GM21619 (cell line): ENCODE measurements at regions not wholly inside any gene's neighbourhood (a gene's known extent, or its start where the extent isn't known, plus 50 kb on each side); places are given as distances from the start of the nearest gene placed in this dataset.
"Not testable (repeated sequence)": the region's sequence is repeated elsewhere in the genome, so short reads cannot be mapped to it uniquely, and the experiment has no call there.

Experiments
- ATAC-seq: cut with Tn5 transposase; IDR thresholded peaks from one replicate; pipeline ENCODE4 v1.9.1; 2021; ENCODE audit not compliant: unreplicated experiment

DNA sequence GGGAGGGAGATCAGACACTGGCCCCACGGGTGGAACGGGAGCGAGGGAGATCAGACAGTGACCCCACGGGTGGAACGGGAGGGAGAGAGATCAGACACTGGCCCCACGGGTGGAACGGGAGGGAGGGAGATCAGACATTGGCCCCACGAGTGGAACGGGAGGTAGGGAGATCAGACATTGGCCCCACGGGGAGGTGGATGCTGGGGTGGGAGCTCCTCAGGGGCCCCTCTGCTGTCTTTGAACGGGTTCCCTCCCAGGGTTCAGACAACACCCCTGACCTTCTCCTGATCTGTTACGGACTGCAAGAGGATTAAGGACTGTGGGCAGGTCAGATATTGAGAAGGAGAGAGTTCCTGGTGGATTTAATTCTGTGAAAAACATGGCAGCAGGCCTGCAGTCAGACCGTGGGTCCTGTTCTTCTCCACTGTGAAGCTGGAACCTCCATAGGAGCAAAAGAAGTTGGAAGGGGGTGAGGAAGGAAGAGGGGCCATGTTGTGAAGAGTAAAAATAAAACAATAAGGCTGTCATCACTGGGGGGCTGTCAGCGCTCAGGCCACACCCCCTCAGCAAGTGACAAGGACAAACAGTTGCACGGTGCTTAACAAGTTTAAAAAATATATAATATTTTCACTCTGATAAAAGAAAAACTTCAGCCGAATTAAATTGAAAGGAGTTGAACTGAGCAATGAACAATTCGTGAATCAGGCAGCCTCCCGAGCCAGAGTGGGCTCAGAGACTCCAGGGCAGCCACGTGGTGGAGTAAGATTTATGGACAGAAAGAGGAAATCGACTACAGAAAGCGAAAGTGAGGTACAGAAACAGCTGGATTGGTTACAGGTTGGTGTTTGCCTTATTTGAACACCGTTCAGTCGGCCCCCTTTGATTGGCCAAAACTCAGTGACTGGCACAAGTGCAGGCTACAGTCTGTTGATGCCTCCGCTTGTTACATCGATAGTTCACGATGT is 348.7 kb upstream of the TNRC6C start:
- ATAC-seq, result no peak

DNA sequence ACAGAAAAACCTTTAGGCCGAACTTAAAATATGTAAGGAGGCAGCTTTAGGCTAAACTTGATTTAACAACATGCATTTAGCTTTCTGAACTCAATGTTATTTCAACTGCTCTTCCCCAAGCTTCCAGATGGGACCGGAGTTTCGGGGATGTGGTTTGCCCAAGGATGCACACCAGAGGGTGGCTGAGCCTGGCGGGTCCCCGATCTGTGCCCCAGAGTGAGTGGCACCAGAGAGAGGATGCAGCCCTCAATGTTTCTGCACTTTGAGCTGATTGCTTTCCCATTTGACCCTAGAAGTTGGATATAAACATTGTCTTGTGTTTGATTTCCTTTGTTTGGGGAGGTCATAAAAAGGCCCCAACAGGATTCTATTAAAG is 348.0 kb upstream of the TNRC6C start:
- no peak for ATAC-seq

DNA sequence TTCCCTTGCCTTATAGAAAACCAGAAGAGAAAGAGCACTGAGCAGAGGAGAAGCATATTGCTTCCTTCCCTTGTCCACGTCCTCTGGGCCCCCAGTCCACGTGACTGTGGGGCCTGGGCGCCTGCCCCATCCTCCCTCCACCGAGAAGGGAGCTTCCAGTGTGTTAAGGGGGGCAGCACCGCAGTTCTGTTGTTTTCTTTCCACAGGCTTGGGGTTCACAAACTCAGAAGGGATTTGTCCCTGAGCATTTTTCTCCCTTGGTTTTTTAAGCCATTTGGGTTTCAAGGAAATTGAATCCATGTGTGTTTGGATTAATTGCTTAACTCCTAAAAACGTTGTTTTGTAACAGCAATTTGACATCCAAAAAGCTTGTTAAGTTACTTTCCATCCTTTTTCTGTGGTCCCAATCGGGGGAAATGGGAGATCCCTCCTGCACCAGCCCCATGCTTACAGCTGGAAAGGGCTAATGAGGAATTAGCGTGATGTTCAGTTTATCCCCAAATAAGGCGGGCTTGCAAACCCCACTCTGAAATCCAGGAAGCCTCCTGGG is 347.5 kb upstream of the TNRC6C start:
- ATAC-seq, result no peak

DNA sequence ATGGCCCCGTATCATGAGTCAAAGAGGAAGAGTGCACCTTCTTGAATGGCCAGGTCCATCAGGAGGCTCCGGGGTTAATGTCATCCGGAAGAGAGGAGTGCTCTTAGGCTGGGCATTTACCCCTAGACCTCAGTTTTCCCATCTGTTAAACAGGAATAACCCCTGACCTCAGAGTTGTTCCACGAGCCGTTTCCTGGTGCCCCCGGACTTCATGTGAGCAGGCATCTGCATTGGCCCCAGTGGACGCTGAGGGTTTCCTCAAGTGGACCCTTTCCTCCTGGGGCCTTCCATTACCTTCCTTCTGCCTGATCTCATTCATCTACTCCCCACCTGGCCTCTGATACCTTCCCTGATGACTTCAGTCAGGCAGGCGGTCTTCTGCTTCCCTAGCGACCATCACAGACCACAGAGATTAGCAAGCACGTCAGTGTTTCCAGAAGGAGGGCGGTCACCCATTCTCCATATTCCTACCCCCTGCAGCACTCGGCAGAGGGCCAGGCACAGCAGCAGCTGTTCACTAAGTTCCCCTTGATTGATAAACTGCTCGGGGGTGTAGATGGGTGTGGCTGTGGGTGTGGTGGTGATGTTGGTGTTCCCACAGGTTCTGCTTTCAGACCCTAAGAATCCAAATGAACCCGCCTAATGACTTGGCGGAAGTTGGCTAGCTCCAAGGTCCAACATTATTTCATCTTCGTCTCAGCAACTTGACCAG is 346.6 kb upstream of the TNRC6C start:
- no peak for ATAC-seq

DNA sequence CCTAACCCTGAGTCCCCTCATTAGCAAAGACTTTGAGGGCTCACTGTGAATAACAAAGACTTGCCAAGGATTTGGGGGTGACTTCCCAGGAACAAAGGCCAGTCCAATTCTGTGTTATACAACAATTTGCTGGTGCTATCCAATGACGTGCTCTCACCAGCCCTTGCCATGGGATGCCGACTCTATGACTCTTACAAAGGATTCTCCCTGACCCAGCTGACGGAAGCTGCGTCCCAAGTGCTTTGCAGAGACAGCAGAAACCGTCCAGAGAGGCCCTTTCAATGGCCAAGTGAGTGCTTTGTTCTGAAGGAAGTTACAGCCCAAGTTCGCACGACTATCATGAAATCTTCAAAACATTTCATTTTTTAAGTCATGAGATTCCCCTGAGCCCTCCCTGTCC is 345.3 kb upstream of the TNRC6C start:
- ATAC-seq, result no peak

DNA sequence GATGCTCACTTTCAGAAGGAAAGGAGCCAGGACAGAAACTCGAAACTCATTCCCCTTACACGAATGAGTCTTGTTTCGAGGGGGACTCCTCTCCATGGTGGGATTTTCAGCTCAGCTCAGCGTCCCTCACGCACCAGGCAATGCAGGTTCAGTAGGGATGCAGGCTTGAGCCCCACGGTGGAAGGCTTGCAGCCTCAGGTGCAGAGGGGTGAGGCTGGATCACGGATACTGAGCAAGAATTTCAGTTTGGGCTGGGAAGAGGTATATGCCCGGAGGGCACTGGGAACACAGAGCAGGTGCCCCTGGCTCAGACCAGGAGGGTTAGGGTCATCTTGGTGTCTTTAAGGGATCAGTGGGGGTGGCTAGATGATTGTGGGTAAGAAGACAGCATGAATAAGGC is 344.9 kb upstream of the TNRC6C start:
- ATAC-seq, result no peak

DNA sequence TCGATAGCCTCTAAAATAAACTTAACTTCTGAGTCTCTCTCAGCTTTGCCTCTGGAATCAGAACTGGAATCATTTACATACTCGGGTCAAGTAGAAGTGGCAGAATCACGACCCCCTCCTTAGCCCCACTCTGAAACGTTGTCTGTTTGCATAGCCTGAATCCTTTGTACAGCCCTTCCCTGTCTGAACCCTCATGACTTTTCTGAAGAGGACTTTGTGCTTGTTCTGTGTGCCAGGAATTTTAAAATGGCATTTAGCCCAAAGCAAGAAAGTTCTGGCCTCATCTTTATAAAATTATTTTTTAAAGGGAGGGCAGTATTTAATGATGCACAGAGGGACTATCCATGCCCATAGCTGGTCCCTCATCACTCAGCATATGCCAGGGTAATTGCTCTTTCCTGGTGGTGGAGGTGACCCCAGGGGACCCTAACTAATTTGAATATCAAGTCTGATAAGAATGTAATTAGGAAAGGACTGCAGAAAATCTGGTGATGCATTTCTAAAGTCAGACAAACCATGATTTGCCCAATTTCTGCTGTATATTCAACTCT is 342.7 kb upstream of the TNRC6C start:
- no peak for ATAC-seq

DNA sequence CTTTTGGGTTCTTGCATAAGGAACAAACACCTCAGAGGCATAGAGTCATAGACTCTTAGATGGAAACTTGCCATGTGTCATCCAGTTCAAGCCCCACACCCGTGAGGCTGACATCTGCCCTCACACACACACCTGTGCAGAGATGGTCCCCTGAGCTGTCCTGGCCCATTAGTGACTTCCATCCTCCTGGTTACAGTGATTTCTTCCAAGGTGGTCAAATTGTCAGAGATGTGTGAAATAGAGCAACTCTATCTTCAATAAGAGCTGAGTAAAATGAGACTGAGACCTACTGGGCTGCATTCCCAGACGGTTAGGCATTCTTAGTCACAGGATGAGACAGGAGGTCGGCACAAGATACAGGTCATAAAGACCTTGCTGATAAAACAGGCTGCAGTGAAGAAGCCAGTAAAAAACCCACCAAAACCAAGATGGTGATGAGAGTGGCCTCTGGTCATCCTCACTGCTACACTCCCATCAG is 342.2 kb upstream of the TNRC6C start:
- no peak for ATAC-seq

DNA sequence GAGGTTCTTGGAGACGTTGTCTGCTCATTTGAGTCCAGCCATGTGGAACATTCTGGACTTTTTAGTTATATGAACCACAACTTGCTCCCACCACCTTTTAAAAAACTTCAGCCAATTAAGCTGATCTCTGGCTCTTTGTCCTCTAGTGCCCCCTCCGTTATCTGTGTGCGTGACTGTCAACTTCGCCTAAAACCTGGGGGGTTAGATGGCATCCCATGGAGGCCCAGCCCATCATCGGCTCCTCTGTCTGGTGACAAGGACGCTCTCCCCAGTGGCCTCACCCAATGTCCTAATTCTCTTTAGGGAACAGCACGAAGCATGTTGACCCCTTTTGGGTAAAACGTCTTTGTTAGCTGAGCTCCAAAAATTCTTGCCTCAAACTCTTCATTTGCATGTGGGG is 341.0 kb upstream of the TNRC6C start:
- ATAC-seq, result no peak

DNA sequence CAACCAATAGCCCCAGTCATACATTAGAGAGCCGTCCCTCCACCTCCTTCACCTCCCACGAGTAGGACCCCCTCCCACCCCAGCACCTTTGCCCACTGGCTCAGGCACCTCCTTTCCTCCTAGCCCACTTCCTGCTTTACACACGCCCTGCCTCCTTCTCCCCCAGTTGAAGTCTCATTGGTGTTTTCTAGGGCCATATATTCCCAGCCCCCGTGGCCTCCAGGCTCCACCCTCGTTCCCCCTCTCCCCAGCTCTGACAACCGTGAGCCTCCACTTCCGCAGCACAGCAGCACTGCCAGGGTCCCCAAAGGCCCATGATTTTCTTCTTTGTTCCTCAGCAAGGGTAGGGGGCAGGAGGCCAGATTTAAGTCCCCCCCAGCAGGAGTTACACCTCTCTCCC is 340.3 kb upstream of the TNRC6C start:
- no peak for ATAC-seq

DNA sequence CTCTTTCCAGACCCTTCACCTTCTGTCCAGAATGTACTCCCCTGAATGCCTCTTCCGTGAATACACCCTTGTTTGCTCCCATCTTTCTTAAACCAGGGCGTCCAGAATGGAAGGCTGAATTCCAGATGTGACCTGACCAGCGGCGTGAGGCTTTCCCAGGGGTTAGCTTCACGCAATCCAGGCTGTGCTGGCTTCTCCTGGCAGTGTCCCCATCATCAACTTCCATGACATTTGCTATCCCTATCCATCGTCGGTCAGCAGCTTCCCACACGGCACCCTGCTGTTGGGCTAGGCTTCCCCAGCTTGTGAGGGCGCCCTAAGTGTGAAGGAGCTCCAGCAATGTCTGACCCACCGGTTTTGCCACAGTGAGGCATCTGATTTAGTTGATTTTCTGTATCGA is 339.8 kb upstream of the TNRC6C start:
- no peak for ATAC-seq

DNA sequence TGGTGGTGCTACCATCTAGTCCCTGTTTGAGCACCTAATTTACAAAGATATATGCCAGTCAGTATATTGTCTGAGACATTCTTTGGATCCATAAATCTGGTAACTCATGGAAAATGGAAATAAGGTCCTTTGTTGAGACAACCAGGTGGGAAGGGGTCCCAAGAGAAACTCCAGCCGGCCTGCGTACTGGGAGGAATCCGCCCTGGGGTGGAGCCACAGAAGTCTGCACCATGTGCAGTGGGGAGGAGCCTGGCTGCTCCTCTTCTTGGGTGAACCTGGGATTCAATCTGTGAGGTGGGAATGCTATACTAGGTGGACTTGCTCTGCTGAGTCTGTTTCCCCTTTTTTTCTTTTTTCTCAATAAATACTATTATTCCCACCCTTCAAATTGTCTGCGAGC is 339.2 kb upstream of the TNRC6C start:
- no peak for ATAC-seq

DNA sequence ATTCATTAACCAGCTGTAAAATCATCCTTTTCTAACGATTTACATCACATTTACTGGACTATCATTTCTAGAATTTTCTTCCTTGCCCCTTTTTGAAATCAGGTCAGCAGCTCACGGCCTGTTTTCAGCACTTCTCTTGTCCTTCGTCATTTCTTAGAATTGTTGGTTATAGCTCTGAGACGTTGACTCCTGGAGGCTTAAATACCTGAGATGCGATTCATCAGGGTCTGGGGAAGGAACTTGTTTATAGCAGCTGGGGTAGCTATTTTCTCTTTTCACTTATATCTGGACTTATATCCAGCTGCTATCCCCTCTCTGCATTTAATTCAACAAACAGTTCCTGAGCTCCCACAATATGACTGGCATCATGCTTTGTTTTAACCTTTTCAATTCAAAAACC is 338.7 kb upstream of the TNRC6C start:
- no peak for ATAC-seq

DNA sequence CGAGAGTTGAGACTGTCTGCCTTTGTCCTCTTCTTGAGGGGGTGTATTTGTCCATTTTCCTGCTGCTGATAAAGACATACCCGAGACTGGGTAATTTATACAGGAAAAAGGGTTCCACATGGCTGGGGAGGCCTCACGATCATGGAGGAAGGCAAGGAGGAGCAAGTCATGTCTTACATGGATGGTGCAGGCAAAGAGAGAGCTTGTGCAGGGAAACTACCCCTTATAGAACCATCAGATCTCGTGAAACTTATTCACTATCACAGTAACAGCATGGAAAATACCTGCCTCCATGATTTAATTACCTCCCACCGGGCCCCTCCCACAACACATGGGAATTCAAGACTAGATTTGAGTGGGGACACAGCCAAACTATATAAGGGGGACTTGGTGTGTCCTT is 338.2 kb upstream of the TNRC6C start:
- no peak for ATAC-seq

DNA sequence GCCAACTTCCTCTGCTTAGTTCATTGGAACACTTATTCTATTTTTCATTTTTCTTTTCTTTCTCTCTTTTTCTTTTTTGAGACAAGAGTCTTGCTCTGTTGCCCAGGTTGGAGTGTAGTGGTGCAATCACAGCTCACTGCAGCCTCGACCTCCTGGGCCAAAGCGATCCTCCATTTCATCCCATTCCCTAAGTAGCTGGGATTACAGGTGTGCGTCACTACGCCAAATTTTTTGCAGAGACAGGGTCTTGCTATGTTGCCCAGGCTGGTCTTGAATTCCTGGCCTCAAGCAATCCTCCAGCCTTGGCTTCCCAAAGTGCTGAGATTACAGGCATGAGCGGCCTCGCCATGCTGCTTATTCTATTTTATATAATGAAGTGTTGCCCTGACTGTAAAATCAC is 336.4 kb upstream of the TNRC6C start:
- ATAC-seq, result not testable (repeated sequence)

DNA sequence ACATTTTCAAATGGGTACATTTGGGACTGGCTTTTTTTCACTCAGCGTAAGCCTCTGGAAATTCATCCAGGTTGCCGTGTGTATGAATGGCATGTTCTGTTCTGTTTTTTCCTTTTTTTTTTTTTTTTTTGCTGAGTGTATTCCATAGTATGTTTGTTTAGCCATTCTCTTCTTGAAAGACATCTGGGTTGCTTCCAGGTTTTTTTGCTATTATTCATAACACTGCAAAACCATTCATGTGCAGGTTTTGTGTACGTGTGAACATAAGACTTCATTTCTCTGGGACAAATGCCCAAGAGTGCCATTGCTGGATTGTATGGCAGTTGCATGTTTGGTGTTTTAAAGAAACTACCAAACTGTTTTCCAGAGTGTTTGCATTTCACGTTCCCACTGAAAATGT is 335.9 kb upstream of the TNRC6C start:
- no peak for ATAC-seq

DNA sequence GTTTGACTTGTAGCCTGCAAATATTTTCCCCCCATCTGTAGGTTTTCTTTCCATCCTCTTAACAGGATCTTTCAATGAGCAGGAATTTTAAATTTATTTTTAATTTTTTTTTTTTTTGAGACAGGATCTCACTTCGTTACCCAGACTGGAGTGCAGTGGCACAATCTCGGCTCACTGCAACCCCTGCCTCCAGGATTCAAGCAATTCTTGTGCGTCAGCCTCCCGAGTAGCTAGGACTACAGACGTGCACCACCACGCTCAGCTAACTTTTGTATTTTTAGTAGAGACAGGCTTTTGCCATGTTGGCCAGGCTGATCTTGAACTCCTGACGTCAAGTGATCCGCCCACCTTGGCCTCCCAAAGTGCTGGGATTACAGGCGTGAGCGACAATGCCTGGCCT is 335.2 kb upstream of the TNRC6C start:
- not testable (repeated sequence) for ATAC-seq

DNA sequence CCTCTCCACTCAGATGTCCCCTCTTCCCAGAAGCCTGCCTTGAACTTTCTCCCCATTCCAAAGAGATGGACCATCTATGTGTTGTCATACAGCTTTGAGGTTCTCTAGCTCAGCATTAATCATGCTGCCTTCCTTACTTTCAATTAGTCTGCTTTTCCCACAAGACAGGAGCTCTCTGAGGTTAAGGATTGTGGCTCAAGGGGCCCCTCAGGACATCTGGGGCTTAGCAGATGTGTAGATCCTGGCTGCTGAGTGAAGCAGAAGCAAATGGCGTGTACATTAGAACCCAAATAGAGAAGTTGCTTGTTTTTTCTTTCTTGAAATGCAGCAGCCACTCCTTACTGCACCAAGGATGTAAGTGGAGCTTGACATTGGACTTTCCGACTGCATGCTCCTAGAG is 330.5 kb upstream of the TNRC6C start:
- no peak for ATAC-seq

DNA sequence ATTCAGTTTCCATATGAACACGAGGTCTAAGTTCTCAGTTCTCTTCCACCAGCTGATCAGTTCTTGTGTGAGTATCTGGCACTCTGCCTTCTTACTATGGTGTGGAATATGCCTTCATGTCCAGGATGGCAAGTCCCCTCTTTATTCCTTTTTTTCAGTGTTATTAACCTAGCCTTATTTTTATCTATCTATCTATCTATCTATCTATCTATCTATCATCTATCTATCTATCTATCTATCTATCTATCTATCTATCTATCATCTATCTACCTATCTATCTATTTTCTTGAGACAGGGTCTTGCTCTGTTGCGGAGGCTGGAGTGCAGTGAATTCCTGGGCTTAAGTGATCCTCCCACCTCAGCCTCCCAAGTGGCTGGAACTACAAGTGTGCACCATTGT is 329.2 kb upstream of the TNRC6C start:
- not testable (repeated sequence) for ATAC-seq

DNA sequence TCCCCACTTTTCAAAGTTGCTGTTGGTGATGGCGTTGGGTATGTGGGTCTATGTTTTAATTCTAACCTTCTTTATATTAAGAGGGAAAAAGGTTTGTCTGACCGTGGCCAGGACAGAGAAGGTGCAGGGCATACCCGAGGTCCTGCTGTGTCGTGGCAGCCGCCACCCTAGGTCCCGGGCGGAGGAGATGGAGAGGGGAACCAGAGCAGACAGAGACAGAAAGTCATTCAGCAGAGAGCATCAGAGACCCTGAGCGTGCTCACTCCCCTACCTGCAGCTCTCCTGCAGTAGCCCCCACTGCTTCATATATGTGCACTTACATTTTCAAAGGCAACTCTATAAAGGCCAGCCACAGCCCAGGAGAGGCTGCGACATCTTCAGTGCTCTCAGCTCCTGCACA is 327.2 kb upstream of the TNRC6C start:
- no peak for ATAC-seq

DNA sequence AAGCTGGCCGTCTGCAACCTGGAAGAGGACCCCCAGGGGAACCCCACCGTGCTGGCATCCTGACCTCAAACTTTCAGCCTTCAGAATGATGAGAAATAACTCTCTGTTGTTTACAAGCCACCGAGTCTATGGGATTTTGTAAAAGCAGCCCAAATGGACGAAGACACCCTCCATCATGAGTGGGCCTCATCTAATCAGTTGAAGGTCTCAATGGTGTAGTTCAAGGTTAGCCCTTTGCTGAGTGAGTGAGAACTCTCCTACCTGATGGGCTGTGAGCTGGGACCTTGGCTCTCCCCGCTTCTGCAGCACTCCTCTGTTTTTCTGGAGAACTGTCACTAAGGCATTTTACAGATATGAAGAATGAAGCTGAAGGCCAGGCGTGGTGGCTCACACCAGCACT is 325.9 kb upstream of the TNRC6C start:
- ATAC-seq, result no peak

DNA sequence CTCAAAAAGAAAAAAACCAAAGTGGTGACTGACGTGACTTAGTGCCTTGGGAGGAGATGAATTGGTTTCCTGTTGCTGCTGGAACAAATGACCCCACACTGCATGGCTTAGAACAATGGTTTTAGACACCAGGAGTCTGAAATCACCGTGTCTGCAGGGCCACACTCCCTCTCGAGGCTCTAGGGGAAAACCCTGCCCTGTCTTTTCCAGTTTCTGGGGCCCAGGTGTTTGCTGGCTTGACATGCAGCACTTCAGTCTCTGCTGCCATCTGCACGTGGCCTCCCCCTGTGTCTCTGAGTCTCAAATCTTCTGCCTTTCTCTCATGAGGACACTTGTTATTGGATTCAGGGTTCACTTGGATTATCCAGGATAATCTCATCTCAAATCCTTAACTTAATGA is 323.8 kb upstream of the TNRC6C start:
- peak; percentile 71 for ATAC-seq
